ENCODE measurements at regions not wholly inside any gene's neighbourhood (a gene's known extent, or its start where the extent isn't known, plus 50 kb on each side); places are given as distances from the start of the nearest gene placed in this dataset.

DNA sequence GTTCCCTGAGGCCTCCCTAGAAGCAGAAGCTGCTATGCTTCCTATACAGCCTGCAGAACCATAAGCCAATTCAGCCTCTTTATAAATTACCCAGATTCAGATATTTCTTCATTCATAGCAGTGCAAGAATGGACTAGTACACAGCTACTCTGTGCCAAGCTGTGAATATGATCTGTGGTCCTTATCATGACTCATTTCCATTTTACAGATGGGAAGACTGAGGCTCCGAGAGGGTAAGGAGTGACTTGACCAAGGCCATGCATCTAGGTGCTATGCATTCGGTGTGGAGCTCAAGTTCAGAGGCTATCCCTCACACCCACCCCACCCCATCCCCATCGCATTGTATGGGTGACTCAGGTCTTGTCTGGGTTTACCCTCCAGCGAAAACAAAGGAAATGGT, 52.3 kb upstream of the DISP3 start:
- Histone ChIP-seq H3K27me3 (replicated peaks in 1 of 7) (peaks cover 0 to 9% (median 0%) of the 10 kb centered on the region in 7 donors), H3K27ac (no peak overlapping the region), H3K4me1 (no peaks in the 10 kb centered on the region), H3K36me3 (no peaks in the 10 kb centered on the region), H3K9me3 (no peaks in the 10 kb centered on the region), H3K4me3 (no peak overlapping the region)
- no peak for DNase-seq
- 87 to 94% (median 92%) methylated on average over 3 to 4 of the region's 4 CpGs for WGBS, 5 donors
- intact Hi-C loops (cut with DNase I; ENCODE audit: low total_unique reads): no loop called here
- TF ChIP-seq, protein P1, sequence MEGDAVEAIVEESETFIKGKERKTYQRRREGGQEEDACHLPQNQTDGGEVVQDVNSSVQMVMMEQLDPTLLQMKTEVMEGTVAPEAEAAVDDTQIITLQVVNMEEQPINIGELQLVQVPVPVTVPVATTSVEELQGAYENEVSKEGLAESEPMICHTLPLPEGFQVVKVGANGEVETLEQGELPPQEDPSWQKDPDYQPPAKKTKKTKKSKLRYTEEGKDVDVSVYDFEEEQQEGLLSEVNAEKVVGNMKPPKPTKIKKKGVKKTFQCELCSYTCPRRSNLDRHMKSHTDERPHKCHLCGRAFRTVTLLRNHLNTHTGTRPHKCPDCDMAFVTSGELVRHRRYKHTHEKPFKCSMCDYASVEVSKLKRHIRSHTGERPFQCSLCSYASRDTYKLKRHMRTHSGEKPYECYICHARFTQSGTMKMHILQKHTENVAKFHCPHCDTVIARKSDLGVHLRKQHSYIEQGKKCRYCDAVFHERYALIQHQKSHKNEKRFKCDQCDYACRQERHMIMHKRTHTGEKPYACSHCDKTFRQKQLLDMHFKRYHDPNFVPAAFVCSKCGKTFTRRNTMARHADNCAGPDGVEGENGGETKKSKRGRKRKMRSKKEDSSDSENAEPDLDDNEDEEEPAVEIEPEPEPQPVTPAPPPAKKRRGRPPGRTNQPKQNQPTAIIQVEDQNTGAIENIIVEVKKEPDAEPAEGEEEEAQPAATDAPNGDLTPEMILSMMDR (IDR thresholded peaks at IDR 0.05 in 8 of 11, conservative IDR thresholded peaks at IDR 0.05 in 3 of 11): no peak
- TF ChIP-seq POLR2AphosphoS5 (IDR thresholded peaks at IDR 0.05) (no peak), POLR2A (IDR thresholded peaks at IDR 0.05) (no peak)

DNA sequence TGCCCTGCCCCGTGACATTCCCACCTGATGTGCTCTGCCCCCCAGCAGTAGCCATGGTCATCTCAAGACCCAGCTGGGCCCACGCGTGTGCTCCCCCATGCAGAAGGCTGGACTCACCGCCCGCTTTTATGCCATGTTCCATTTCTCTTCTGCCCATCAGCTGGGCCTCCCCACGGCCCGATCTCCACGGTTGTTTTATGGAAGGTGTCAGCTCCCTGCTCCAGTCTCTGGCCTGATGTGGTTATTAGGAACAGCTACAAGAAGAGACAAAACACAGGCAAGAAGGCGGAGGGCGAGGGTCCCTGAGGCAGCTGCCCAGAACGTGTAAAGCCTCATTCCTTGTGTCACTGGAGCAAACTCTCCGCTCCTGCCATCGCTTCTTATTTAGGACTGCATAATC, 50.2 kb upstream of the DISP3 start:
- 86 to 90% (median 88%) methylated on average over 13 of the region's 13 CpGs for WGBS, 5 donors
- Histone ChIP-seq H3K9me3 (no peaks in the 10 kb centered on the region), H3K4me3 (no peak overlapping the region), H3K27me3 (replicated peaks in 1 of 7) (peaks cover 0 to 6% (median 0%) of the 10 kb centered on the region in 7 donors), H3K4me1 (no peaks in the 10 kb centered on the region), H3K36me3 (no peaks in the 10 kb centered on the region), H3K27ac (no peak overlapping the region)
- intact Hi-C loops (cut with DNase I; ENCODE audit: low total_unique reads): no loop called here
- TF ChIP-seq POLR2AphosphoS5 (IDR thresholded peaks at IDR 0.05): no peak
- TF ChIP-seq, protein P1 (IDR thresholded peaks at IDR 0.05 in 8 of 11, conservative IDR thresholded peaks at IDR 0.05 in 3 of 11): no peak
- no peak for TF ChIP-seq POLR2A (IDR thresholded peaks at IDR 0.05)
- DNase-seq: peak; percentile 34
